ENCODE measurements at regions not wholly inside any gene's neighbourhood (a gene's known extent, or its start where the extent isn't known, plus 50 kb on each side); places are given as distances from the start of the nearest gene placed in this dataset.

DNA sequence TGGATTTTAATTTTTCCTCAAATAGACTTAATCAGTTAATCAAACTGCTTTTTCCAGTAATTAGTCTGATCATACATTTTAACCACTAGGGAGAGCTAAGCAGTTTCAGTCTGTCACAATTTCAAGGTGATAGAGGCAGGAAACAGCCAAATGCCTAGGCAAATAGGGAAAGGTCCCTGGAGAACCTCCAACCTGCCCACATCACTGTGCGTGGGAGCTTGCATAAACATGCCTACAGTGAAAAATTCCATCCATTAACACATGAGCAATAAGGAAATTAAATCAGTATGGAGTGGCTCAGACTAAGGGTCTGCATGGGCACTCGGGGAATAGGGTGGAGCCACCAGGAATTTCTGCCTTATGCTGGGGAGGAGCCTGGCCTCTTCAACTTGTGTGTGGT is 74.6 kb downstream of the AASDHPPT start:
- TF ChIP-seq, protein P1, sequence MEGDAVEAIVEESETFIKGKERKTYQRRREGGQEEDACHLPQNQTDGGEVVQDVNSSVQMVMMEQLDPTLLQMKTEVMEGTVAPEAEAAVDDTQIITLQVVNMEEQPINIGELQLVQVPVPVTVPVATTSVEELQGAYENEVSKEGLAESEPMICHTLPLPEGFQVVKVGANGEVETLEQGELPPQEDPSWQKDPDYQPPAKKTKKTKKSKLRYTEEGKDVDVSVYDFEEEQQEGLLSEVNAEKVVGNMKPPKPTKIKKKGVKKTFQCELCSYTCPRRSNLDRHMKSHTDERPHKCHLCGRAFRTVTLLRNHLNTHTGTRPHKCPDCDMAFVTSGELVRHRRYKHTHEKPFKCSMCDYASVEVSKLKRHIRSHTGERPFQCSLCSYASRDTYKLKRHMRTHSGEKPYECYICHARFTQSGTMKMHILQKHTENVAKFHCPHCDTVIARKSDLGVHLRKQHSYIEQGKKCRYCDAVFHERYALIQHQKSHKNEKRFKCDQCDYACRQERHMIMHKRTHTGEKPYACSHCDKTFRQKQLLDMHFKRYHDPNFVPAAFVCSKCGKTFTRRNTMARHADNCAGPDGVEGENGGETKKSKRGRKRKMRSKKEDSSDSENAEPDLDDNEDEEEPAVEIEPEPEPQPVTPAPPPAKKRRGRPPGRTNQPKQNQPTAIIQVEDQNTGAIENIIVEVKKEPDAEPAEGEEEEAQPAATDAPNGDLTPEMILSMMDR (IDR thresholded peaks at IDR 0.05; ENCODE audit: insufficient read depth, low read depth, low read length), result peak; percentile 11
- no peak for DNase-seq (ENCODE audit: low read depth)
- no peak overlapping the region for H3K4me3 ChIP-seq (ENCODE audit: low read depth, low read length)

DNA sequence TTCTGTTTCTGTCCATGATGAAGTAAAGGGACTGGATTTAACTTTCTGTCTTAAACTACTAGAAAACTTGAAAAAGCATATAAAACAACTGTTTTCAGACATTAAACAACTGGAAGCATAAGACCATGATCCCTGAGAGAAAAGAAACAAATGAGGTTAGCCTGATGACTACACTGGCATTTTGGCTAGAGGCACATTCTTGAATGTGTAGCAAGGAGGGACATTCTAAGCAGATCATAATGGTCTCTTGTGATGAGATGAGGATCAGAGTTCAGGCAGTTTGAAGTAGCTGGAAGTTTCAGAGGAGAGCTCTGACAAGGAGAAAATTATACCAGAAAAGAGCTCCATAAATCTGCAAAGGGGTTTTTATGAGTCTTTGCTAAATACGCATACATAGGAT is 75.4 kb downstream of the AASDHPPT start:
- no peak overlapping the region for H3K4me3 ChIP-seq (ENCODE audit: low read depth, low read length)
- DNase-seq (ENCODE audit: low read depth), result peak; percentile 34
- TF ChIP-seq, protein P1 (IDR thresholded peaks at IDR 0.05; ENCODE audit: insufficient read depth, low read depth, low read length), result no peak

DNA sequence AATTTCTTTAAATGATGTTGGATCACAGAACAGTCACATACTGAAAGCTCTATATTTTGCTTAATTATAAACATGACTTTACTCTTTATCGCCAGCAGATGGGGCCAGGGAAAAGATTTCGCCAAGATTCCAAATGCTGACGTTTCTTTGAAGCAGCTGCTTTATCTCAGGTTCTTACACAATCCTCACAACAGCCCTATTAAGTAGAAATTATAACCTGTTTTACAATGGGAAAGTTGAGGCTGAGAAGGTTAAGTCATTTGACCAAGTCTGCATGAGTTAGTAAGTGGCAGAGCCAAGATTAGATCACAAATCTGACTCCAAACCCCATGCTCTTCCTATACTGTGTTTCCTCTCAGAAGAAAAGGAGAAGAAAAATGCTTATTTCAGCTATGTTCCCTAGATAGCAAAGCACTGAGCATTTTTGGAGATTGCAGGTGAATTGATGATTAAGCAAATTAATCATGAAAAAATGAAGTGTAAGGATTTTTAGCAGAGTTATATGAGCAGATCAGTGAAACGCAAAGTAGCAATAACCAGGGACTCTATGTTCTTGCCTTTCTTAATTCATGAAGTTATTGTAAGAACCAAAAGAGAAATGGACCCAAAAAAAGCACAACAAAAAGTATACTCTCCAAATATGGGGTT is 79.0 kb downstream of the AASDHPPT start:
- peak; percentile 95 for DNase-seq (ENCODE audit: low read depth)
- no peak overlapping the region for H3K4me3 ChIP-seq (ENCODE audit: low read depth, low read length)
- TF ChIP-seq, protein P1 (IDR thresholded peaks at IDR 0.05; ENCODE audit: insufficient read depth, low read depth, low read length), result peak; percentile 65

DNA sequence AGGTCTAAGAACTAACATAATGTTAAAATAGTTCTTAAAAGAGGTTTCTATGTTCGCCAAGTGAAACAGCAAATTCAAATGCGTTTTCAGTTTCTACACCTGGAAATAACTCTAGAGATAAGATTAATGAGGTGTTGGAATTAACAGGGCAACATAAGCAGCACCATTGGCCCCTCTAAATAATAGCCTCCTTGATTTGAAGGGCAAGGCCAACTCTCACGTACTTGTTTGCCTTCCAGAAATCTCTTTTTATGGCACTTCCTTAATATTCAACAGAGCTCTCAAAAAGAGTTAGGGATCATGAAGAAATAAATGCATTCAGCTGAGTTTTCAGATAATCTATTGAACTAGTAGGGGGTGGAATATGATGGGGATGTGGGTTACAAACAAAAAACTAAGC is 80.9 kb downstream of the AASDHPPT start:
- TF ChIP-seq, protein P1 (IDR thresholded peaks at IDR 0.05; ENCODE audit: insufficient read depth, low read depth, low read length), result no peak
- no peak for DNase-seq (ENCODE audit: low read depth)
- no peak overlapping the region for H3K4me3 ChIP-seq (ENCODE audit: low read depth, low read length)

DNA sequence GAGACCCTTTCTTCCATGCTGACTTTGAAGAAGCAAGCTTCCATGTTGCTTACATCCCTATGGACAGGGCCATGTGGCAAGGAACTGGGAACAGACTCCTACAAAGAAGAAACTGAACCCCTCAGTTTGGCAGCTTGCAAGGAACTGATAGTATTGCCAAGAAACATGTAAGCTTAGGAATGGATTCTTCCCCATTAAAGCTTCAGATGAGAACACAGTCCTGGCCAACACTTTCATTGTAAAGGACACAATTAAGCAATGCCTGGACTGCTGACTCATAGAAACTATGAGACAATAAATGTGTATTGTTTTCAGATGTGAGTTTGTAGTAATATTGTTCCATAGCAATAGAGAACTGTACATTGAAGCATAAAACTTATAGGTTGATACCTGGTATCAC is 82.4 kb downstream of the AASDHPPT start:
- peak; percentile 30 for DNase-seq (ENCODE audit: low read depth)
- TF ChIP-seq, protein P1 (IDR thresholded peaks at IDR 0.05; ENCODE audit: insufficient read depth, low read depth, low read length), result no peak
- H3K4me3 ChIP-seq (ENCODE audit: low read depth, low read length), result no peak overlapping the region

DNA sequence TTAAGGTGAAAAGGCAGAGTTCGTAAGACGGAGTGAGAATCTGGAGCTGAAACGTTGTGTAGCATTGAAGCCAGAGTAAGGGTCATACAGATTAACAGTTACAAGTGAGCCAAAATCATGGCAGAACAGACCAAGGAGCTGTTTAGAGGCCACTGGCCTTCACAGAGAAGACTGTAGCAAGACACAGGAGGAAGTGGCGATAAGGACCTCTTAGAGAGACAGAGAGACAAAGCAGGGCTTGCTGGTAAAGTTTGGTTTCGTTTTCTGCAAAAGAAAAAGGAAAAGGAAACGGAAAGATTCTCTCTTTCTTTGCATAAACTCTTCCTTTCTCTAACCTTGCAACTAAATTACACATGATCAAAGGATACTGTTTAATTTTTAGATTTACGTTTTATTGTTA is 83.0 kb downstream of the AASDHPPT start:
- TF ChIP-seq, protein P1 (IDR thresholded peaks at IDR 0.05; ENCODE audit: insufficient read depth, low read depth, low read length), result no peak
- no peak overlapping the region for H3K4me3 ChIP-seq (ENCODE audit: low read depth, low read length)
- peak; percentile 34 for DNase-seq (ENCODE audit: low read depth)

Data from fibroblast of villous mesenchyme (primary cell).